GM19452 (cell line): ENCODE measurements at regions not wholly inside any gene's neighbourhood (a gene's known extent, or its start where the extent isn't known, plus 50 kb on each side); places are given as distances from the start of the nearest gene placed in this dataset.
"Not testable (repeated sequence)": the region's sequence is repeated elsewhere in the genome, so short reads cannot be mapped to it uniquely, and the experiment has no call there.

Source experiments
- ATAC-seq: cut with Tn5 transposase; IDR thresholded peaks from one replicate; pipeline ENCODE4 v1.9.1; 2021; ENCODE audit not compliant: unreplicated experiment

- ATAC-seq: not testable (repeated sequence)
These were observed 167.1 kb downstream of the GOSR1 start for GRCh38 chr17:30644287-30644686.

- not testable (repeated sequence) for ATAC-seq
These were observed 164.2 kb downstream of the GOSR1 start for GRCh38 chr17:30641428-30641827.

DNA sequence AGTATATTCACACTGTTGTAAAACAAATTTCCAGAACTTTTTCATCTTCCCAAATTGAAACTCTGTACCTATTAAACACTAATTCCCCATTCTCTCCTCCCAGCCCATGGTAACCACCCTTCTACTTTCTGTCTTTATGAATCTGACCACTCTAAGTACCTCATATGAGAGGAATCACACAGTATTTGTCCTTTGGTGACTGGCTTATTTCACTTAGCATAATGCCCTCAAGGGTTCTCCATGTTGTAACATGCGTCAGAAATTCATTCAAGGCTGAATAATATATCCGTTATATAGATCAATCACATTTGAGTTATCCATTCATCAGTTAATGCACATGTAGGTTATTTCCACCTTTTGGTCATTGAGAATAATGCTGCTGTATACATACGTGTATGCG, 162.2 kb downstream of the GOSR1 start:
- not testable (repeated sequence) for ATAC-seq

- not testable (repeated sequence) for ATAC-seq
These were observed 161.8 kb downstream of the GOSR1 start for GRCh38 chr17:30638968-30639367.

DNA sequence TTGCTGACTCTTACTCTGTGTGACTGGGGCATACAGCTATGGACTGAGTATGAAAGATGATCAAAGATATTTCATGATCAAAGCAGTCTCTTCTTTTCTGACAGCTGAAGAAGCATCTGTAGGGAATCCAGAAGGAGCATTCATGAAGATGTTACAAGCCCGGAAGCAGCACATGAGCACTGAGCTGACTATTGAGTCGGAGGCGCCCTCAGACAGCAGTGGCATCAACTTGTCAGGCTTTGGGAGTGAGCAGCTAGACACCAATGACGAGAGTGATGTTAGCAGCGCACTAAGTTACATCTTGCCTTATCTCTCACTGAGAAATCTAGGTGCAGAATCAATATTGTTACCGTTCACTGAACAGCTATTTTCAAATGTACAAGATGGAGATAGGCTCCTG, 154.4 kb downstream of the GOSR1 start:
- ATAC-seq: not testable (repeated sequence)

- ATAC-seq: not testable (repeated sequence)
These were observed 148.2 kb downstream of the GOSR1 start for GRCh38 chr17:30625380-30625779.

GRCh38 chr17:30624180-30624579, 147.0 kb downstream of the GOSR1 start:
- not testable (repeated sequence) for ATAC-seq

GRCh38 chr17:30609682-30610081, 132.5 kb downstream of the GOSR1 start:
- ATAC-seq: not testable (repeated sequence)

DNA sequence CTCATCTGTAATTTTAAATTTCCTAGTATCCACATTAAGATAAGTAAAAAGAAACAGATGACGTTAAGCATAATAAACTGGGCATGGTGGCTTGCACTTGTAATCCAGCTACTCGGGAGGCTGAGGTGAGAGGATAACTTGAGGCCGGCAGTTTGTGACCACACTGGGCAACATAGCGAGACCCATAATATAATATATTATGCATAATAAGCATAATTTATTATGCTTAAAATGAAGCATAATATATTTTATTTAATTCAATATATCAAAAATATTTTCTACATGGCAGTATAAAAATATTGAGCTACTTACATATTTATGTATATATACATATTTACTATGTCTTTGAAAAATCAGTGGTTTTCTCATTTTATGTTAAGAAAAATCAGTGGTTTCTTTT, 128.3 kb downstream of the GOSR1 start:
- ATAC-seq: no peak

DNA sequence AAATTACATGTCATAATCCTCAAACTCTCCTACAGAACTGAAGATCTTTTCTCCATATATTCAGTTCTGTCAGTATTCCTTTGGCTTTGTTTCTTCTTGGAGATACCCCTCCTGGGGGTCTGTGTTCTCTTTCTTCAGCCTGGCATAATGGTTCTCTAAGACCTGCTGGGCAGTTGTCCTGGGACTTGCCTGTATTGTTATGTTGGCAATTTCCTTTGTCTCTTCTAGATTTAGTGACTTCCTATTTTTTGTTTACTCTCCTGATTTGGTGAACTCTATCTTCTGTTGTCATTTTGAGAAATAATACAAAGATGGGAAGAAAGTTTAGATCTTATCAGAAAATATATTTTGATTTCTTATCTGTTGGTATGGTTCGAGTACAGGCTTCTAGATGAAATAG, 127.8 kb downstream of the GOSR1 start:
- ATAC-seq: no peak

- not testable (repeated sequence) for ATAC-seq
These were observed 125.2 kb downstream of the GOSR1 start for GRCh38 chr17:30602396-30602795.

DNA sequence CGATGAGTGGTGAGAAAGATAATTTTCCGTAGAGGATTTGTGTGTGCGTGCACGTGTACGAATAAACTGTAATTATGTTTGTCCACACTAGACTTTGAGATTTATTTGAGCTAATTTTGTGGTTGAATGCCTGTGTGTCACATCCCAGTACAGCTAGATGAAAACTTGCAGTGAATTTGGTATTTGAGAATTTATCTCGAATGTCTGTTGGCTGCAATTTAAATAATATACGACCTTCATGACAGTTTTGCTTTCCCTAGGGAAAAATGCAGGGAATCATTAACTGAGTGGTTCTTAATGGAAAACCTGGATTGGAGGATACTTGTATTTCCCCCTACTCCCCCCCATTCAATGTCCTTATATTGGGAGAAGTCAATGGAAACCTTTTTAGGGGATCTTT, 124.8 kb downstream of the GOSR1 start:
- not testable (repeated sequence) for ATAC-seq

DNA sequence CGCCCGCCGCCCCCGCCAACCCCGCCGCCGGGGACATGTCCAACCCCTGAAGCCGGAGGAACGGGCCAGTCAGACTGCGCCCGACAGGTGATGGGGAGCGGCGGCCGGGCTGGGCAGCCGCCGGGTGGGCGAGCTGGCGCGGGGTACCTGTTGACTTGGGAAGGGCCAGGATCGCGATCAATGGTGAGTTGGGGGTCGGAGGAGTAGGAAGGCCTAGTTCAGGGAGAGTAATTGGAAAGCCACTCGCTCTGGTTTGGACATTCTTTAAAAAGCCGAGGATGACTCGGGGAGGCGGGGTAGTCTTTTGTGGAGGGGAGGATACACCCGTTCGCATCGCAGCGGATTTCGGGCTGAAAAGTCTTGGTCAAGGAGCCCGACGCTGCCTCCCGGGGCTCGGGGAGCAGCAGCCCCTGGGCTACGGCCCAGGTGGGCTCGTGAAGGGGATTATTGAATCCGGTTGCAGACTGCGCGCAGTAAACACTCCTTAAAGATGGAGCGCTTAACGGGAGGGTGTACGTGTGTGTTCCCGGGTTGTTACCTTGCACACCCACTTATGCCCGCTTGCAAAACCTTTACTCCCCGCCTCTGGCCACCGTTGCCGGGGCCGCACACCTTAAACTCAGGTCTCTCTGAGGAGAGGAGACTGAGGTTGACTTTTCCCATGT, 123.8 kb downstream of the GOSR1 start:
- ATAC-seq: peak; percentile 4

DNA sequence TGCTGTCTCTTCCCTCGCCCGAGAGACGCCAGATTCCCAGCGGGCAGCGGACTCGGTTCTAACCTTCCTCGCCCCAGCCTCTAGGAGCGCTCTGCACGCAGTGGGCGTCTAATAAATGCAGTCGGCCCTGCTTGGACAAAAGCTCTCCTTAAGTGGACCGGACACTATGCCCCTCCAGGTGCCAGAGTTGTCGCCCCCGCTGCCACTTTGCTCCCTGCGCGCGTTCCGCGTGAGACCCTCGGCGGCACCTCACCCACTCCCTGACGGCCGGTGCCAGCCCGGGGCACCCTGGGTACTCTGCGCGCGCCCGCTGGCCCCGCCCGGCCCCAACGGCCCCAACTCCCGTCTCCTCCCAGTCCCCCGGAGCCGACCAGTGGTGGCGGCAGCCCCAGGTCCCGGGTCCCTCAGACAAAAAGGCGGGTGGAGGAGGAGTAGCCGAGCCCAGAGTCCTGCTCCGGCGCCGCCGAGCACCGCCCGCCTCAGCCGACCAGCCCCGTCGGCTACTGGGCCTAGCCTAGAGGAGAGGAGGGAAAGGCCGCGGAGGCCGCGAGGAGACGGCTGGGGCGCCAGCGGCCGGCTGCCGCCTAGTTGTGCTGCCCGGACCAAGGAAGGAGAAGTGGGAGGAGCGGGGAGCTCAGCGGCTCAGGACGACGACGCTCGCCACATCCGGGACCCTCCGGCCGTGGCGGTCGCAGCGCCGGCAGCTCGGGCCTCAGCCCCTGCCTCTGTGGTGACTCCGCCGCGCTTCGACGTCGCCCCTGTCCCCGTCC, 123.0 kb downstream of the GOSR1 start:
- peak; percentile 87 for ATAC-seq

DNA sequence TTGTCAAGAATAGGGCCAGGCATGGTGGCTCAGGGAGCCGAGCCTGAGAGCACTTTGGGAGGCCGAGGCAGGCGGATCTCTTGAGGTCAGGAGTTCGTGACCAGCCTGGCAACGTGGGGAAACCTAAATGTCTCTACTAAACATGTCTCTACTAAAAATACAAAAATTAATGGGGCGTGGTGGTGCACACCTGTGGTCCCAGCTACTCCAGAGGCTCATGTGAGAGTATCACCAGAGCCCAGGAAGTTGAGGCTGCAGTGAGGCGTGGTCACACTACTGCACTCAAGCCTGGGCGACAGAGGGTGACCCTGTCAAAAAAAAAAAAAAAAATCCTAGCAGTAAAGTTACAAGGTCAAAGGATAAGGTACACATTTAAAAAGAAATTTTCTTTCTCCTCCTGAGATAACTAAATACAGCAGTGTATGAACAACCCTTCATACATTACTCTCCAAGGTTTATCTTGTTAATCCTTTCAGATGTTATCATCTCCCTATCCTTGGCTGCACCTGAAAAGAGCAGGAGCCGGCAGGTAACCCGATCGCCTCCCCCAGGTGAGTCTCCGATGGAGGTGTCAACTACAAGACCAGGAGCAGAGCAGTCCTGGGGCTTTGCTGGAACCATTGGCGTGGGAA, 122.3 kb downstream of the GOSR1 start:
- ATAC-seq: peak; percentile 2

DNA sequence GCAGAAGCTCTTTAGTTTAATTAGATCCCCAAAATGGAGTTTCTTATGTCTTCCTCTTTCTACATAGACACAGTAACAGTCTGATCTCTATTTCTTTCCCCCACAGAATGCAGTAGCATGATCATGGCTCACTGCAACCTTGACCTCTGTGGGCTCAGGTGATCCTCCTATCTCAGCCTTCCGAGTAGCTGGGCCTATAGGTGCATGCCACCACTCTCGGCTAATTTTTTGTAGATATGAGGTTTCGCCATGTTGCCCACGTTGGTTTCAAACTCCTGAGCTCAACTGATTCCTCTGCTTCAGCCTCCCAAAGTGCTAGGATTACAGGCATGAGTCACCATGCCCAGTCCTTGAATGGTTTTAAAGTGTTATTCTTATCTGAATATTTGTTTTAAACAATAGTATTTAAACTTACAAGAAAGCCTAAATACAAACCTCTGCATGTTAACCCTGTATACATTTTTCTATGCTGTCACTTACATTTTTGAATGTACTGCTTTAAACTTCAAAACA, 120.6 kb downstream of the GOSR1 start:
- no peak for ATAC-seq

DNA sequence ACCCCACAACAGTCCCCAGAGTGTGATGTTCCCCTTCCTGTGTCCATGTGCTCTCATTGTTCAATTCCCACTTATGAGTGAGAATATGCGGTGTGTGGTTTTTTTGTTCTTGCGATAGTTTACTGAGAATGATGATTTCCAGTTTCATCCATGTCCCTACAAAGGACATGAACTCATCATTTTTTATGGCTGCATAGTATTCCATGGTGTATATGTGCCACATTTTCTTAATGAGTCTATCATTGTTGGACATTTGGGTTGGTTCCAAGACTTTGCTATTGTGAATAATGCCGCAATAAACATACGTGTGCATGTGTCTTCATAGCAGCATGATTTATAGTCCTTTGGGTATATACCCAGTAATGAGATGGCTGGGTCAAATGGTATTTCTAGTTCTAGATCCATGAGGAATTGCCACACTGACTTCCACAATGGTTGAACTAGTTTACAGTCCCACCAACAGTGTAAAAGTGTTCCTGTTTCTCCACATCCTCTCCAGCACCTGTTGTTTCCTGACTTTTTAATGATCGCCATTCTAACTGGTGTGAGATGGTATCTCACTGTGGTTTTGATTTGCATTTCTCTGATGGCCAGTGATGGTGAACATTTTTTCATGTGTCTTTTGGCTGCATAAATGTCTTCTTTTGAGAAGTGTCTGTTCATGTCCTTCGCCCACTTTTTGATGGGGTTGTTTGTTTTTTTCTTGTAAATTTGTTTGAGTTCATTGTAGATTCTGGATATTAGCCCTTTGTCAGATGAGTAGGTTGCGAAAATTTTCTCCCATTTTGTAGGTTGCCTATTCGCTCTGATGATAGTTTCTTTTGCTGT, 120.0 kb downstream of the GOSR1 start:
- not testable (repeated sequence) for ATAC-seq

DNA sequence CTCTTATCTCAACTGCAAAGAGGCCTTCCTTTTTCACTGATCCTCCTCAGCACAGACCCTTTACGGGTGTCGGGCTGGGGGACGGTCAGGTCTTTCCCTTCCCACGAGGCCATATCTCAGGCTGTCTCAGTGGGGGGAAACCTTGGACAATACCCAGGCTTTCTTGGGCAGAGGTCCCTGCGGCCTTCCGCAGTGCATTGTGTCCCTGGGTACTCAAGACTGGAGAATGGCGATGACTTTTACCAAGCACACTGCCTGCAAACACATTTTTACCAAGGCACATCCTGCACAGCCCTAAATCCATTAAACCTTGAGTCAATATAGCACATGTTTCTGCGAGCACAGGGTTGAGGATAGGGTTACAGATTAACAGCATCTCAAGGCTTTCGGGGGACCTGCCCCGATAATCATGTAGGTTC, 117.8 kb downstream of the GOSR1 start:
- ATAC-seq: not testable (repeated sequence)

- no peak for ATAC-seq
These were observed 117.2 kb downstream of the GOSR1 start for GRCh38 chr17:30594223-30594952.

- no peak for ATAC-seq
These were observed 113.0 kb downstream of the GOSR1 start for GRCh38 chr17:30590081-30590733.
